SK-N-SH treated with all-trans-retinoic acid at 6 μM for 48 hours (cell line): ENCODE measurements at regions not wholly inside any gene's neighbourhood (a gene's known extent, or its start where the extent isn't known, plus 50 kb on each side); places are given as distances from the start of the nearest gene placed in this dataset.

ENCODE experiments used
- GLIS3 ChIP-seq: fragments of 250-450 bp; sonication (Bioruptor Pico); IDR thresholded peaks from 2 replicates; pipeline ENCODE4 v1.5.0; 2020; ENCODE audit warnings: mild to moderate bottlenecking, moderate library complexity
- ISL1 ChIP-seq: fragments of 250-450 bp; sonication (Bioruptor Pico); IDR thresholded peaks from 2 replicates; pipeline ENCODE4 v2.1.2; 2022; ENCODE audit warnings: mild to moderate bottlenecking, moderate library complexity
- PATZ1 ChIP-seq: fragments of 250-450 bp; sonication (Bioruptor Pico); IDR thresholded peaks from 2 replicates; pipeline ENCODE4 v1.8.0; 2020; ENCODE audit warnings: mild to moderate bottlenecking, moderate library complexity, borderline replicate concordance
- RARB ChIP-seq: fragments of 250-450 bp; sonication (Bioruptor Pico); IDR thresholded peaks from 2 replicates; pipeline ENCODE4 v1.8.0; 2021; ENCODE audit warnings: mild to moderate bottlenecking, moderate library complexity
- ZFP3 ChIP-seq: fragments of 250-450 bp; sonication (Bioruptor Pico); IDR thresholded peaks from 2 replicates; pipeline ENCODE4 v1.5.0; 2020; ENCODE audit warnings: mild to moderate bottlenecking, moderate library complexity
- ZFP30 ChIP-seq: fragments of 450-650 bp; formaldehyde crosslinking; IDR thresholded peaks from 2 replicates; pipeline ENCODE4 v1.5.0; 2022; ENCODE audit warnings: mild to moderate bottlenecking, moderate library complexity

DNA sequence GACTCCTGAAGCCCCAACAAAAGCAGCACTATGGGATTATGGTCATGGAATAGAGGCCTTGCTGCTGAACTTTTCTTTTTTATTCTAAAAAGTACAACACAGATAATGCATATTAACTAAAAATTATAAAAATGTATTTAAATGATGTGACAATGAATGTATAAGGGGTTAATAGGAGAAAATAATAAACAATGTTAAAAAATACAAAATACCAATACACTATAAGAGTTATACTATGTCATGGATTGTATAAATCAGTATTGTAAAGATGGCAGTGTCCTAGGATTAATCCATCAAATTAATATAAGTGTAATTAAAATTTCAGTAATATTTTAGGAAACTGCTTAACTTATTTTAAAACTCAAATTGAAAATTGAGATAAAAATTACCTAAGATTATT, 58.3 kb upstream of the TOP3B start:
- no peak for TF ChIP-seq GLIS3 (CRISPR knock-in tag)
- no peak for TF ChIP-seq ISL1
- no peak for TF ChIP-seq PATZ1 (CRISPR knock-in tag)
- TF ChIP-seq RARB (CRISPR knock-in tag): no peak
- no peak for TF ChIP-seq ZFP30 (CRISPR knock-in tag)
- TF ChIP-seq ZFP3 (CRISPR knock-in tag): no peak
